Prostate gland (tissue), 2 donors: ENCODE measurements at regions not wholly inside any gene's neighbourhood (a gene's known extent, or its start where the extent isn't known, plus 50 kb on each side); places are given as distances from the start of the nearest gene placed in this dataset.

ENCODE experiments used
- CTCF ChIP-seq, 4 experiments: fragments of 200-600 bp in 2 of 4; fragments of 450-650 bp in 2 of 4; sonication (generic) in 2 of 4; IDR thresholded peaks; 1 replicate in 3 of 4; 2 replicates in 1 of 4; pipeline ENCODE4 v1.5.1; 2016 to 2019; ENCODE audit warnings: antibody characterized with exemption in 4 of 4, mild to moderate bottlenecking in 2 of 4, moderate library complexity in 2 of 4
- POLR2A ChIP-seq: fragments of 450-650 bp; IDR thresholded peaks from one replicate; pipeline ENCODE4 v1.6.1; 2016; ENCODE audit warnings: antibody characterized with exemption, mild to moderate bottlenecking
- POLR2AphosphoS5 ChIP-seq: sonication (generic); formaldehyde crosslinking; IDR thresholded peaks from one replicate; pipeline ENCODE4 v1.6.1; 2017; ENCODE audit warnings: antibody characterized with exemption

- no peak for TF ChIP-seq CTCF (IDR thresholded peaks at IDR 0.05)
- TF ChIP-seq POLR2AphosphoS5, result no peak
- no peak for TF ChIP-seq POLR2A
These were observed 53.3 kb upstream of the NUDT7 start for GRCh38 chr16:77669057-77669456.
